BJ (cell line): ENCODE measurements at regions not wholly inside any gene's neighbourhood (a gene's known extent, or its start where the extent isn't known, plus 50 kb on each side); places are given as distances from the start of the nearest gene placed in this dataset.

Experiments
- CTCF ChIA-PET: fragments of 350-600 bp; formaldehyde crosslinking; extraction: SDS; loops from one replicate; lab custom pipeline; 2021; ENCODE audit warnings: antibody characterized with exemption, inconsistent platforms; lab: Yijun Ruan, JAX
- POLR2A ChIA-PET: fragments of 300-600 bp; sonication (Branson Sonifier 250); formaldehyde crosslinking; extraction: SDS; loops from one replicate; lab custom pipeline; 2021; ENCODE audit warnings: antibody characterized with exemption; lab: Charles Lee
- DNase-seq: peaks from one replicate; pipeline ENCODE4 v3.0.0-alpha.2; 2011; ENCODE audit warnings: low read depth
- H3K27me3 ChIP-seq: 2 replicates; pipeline ENCODE4 v1.6.0; 2011; ENCODE audit warnings: low read length; ENCODE audit not compliant: control insufficient read depth, insufficient read depth
- H3K36me3 ChIP-seq: 2 replicates; pipeline ENCODE4 v1.5.1; 2011; ENCODE audit warnings: low read length; ENCODE audit not compliant: control insufficient read depth, insufficient read depth
- H3K4me3 ChIP-seq: 2 replicates; pipeline ENCODE4 v1.5.1; 2011; ENCODE audit warnings: low read depth, mild to moderate bottlenecking, control low read depth, low read length
- TF ChIP-seq, protein P1 (sequence below): IDR thresholded peaks from 2 replicates; pipeline ENCODE4 v1.5.1; 2011; ENCODE audit warnings: low read depth, mild to moderate bottlenecking, control low read depth, inconsistent platforms, low read length, moderate library complexity; ENCODE audit not compliant: insufficient read depth

DNA sequence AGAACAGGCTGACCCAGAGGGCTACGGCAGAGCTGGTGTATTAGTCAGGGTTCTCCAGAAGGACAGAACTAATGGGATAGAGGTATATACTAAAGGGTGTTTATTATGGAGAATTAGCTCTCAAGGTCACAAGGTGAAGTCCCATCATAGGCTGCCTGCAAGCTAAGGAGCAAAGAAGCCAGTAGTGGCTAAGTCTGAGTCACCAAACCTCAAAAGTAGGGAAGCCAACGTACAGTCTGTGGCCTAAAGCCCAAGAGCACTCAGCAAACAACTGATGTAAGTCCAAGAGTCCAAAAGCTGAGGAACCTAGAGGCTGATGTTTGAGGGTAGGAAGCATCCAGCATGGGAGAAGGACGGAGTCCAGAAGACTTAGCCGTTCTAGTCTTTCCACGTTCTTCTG, 179.2 kb downstream of the BACH1 start:
- Histone ChIP-seq H3K36me3 (no peaks in the 10 kb centered on the region), H3K4me3 (no peak overlapping the region), H3K27me3 (no peaks in the 10 kb centered on the region)
- POLR2A ChIA-PET: no interaction called here
- CTCF ChIA-PET: interaction anchor here (0.6 to 3.7 kb wide), 13 partner anchors 9 to 401 kb away, joined by 3 to 21 read pairs (median 3); no protein-coding TSS in a partner anchor
- DNase-seq: no peak
- TF ChIP-seq, protein P1, sequence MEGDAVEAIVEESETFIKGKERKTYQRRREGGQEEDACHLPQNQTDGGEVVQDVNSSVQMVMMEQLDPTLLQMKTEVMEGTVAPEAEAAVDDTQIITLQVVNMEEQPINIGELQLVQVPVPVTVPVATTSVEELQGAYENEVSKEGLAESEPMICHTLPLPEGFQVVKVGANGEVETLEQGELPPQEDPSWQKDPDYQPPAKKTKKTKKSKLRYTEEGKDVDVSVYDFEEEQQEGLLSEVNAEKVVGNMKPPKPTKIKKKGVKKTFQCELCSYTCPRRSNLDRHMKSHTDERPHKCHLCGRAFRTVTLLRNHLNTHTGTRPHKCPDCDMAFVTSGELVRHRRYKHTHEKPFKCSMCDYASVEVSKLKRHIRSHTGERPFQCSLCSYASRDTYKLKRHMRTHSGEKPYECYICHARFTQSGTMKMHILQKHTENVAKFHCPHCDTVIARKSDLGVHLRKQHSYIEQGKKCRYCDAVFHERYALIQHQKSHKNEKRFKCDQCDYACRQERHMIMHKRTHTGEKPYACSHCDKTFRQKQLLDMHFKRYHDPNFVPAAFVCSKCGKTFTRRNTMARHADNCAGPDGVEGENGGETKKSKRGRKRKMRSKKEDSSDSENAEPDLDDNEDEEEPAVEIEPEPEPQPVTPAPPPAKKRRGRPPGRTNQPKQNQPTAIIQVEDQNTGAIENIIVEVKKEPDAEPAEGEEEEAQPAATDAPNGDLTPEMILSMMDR: no peak

DNA sequence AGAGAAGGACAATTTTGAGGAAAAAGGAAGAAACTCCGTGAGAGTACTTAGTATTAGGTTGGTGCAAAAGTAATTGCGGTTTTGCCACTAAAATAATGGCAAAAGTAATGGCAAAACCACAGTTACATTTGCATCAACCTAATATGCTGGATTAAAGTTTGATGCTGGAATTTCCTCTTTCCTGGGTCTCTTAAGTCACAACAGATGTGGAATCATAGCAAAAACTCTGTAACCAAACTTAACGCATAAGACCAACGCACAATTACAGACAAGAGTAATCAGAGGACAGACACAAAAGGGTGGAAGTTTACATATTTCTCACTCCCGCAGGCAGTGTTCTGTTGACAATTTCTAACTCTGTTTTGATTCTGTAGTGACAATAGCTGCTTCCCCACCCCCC, 182.4 kb downstream of the BACH1 start:
- no peak overlapping the region for H3K4me3 ChIP-seq

DNA sequence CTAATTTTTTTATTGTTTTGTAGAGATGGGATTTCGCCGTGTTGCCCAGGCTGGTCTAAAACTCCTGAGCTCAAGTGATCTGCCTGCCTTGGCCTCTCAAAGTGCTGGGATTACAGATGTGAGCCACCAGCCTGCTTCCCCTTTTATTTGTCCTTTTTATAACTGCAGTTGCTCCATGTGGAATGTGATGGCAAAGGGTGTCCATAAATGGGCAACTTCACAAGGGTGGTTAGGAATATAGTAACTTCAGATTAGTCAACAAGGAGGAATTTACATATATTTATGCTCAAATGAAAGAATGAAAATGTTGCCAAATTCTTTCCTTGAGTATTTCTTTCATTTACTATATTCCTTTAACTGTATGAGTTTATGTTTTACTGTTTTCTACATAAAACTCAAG, 182.9 kb downstream of the BACH1 start:
- ChIA-PET CTCF (interaction anchor here (0.8 to 1.6 kb wide), 4 partner anchors 15 to 370 kb away, joined by 3 read pairs; no protein-coding TSS in a partner anchor), POLR2A (no interaction called here)
- TF ChIP-seq, protein P1: no peak
- no peaks in the 10 kb centered on the region for H3K27me3 ChIP-seq
- no peaks in the 10 kb centered on the region for H3K36me3 ChIP-seq
- peak; percentile 37 for DNase-seq
- no peak overlapping the region for H3K4me3 ChIP-seq

More for the DNA sequence above, 182.4 kb downstream of the BACH1 start:
- no peak for DNase-seq
- ChIA-PET CTCF (interaction anchor here (0.8 to 1.5 kb wide), 3 partner anchors 19 to 370 kb away, joined by 3 to 5 read pairs (median 3); no protein-coding TSS in a partner anchor), POLR2A (no interaction called here)
- TF ChIP-seq, protein P1: no peak
- H3K27me3 ChIP-seq: no peaks in the 10 kb centered on the region
- H3K36me3 ChIP-seq: no peaks in the 10 kb centered on the region

DNA sequence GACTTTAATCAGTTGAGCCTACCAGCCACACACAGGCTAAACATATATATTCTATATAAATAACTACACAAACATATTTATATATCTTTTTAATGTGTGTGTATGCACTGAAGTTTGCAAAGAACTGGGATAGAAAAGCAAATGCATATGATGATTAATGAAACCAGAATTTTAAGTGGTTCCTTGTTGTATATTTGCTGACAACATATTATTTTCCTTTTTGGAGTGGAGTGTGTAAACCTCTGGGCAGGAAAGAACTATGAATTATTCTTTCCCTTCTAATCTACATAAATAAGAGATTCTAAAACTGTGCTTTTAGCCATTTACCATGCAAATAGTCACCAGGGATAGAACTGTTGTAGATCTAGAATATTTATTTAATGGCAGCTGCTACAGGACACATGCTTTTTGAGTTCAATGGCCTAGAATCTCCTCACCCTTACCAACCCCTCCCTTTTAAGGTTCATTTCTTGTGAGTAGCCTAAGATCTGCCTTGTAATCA, 187.6 kb downstream of the BACH1 start:
- Histone ChIP-seq H3K36me3 (no peaks in the 10 kb centered on the region), H3K4me3 (no peak overlapping the region), H3K27me3 (no peaks in the 10 kb centered on the region)
- POLR2A ChIA-PET: no interaction called here
- TF ChIP-seq, protein P1: no peak
- CTCF ChIA-PET: interaction anchor here (0.8 to 1.9 kb wide), 3 partner anchors 8 to 13 kb away, joined by 3 to 5 read pairs (median 5); no protein-coding TSS in a partner anchor
- DNase-seq: no peak
